ENCODE measurements at regions not wholly inside any gene's neighbourhood (a gene's known extent, or its start where the extent isn't known, plus 50 kb on each side); places are given as distances from the start of the nearest gene placed in this dataset.
A peak's percentile ranks its signal among the peaks of the same experiment; 100 is the strongest.

GRCh38 chr11:15770798-15771414 lies 585.4 kb downstream of the SOX6 start:
- Mint-ChIP-seq H3K36me3 (ENCODE audit: low read depth) (no peaks in the 10 kb centered on the region), H3K9me3 (peaks cover 3% of the 10 kb centered on the region), H3K27ac (no peak overlapping the region), H3K27me3 (ENCODE audit: insufficient read depth) (no peaks in the 10 kb centered on the region), H3K4me1 (peaks cover 25% of the 10 kb centered on the region), H3K4me3 (no peak overlapping the region)
- Histone ChIP-seq H3K9me3 (ENCODE audit: control insufficient read depth, low read length) (peaks cover 10% of the 10 kb centered on the region), H3K36me3 (ENCODE audit: control insufficient read depth, insufficient read depth, low read length) (no peaks in the 10 kb centered on the region), H3K9ac (ENCODE audit: extremely low read depth, low read length, poor library complexity, severe bottlenecking) (no peak overlapping the region), H3K27me3 (ENCODE audit: control insufficient read depth, insufficient read depth, low read length, poor library complexity, severe bottlenecking) (no peaks in the 10 kb centered on the region), H3K27ac (ENCODE audit: low read depth, low read length) (no peak overlapping the region), H3K4me3 (ENCODE audit: low read length) (no peak overlapping the region), H3K4me1 (ENCODE audit: control insufficient read depth, insufficient read depth, low read length) (peaks cover 18% of the 10 kb centered on the region)
- peak; percentile 92 for DNase-seq
- TF ChIP-seq CTCF (conservative IDR thresholded peaks at IDR 0.05), result peak; percentile 86
- 86% methylated on average over 1 of the region's 1 CpG; no CpG with 5 or more reads in 1 of the 2 experiments for WGBS, 2 experiments (ENCODE audit: insufficient coverage in 1 of 2, insufficient read length in 1 of 2)

- no peak for TF ChIP-seq CTCF (conservative IDR thresholded peaks at IDR 0.05)
- no peaks in the 10 kb centered on the region for H3K9me3 ChIP-seq (ENCODE audit: control insufficient read depth, low read length)
- Mint-ChIP-seq H3K4me1 (peaks cover 25% of the 10 kb centered on the region), H3K9me3 (no peaks in the 10 kb centered on the region), H3K27ac (no peak overlapping the region), H3K27me3 (ENCODE audit: insufficient read depth) (no peaks in the 10 kb centered on the region), H3K4me3 (no peak overlapping the region), H3K36me3 (ENCODE audit: low read depth) (no peaks in the 10 kb centered on the region)
- no peak overlapping the region for H3K9ac ChIP-seq (ENCODE audit: extremely low read depth, low read length, poor library complexity, severe bottlenecking)
- no peak overlapping the region for H3K27ac ChIP-seq (ENCODE audit: low read depth, low read length)
- no peaks in the 10 kb centered on the region for H3K36me3 ChIP-seq (ENCODE audit: control insufficient read depth, insufficient read depth, low read length)
- no peaks in the 10 kb centered on the region for H3K27me3 ChIP-seq (ENCODE audit: control insufficient read depth, insufficient read depth, low read length, poor library complexity, severe bottlenecking)
- H3K4me3 ChIP-seq (ENCODE audit: low read length), result no peak overlapping the region
- no peak for DNase-seq
- WGBS, 2 experiments (ENCODE audit: insufficient coverage in 1 of 2, insufficient read length in 1 of 2), result 87 to 97% methylated on average over 2 to 3 of the region's 3 CpGs
- H3K4me1 ChIP-seq (ENCODE audit: control insufficient read depth, insufficient read depth, low read length), result peaks cover 18% of the 10 kb centered on the region
Observed at GRCh38 chr11:15772547-15772946, 583.8 kb downstream of the SOX6 start.

- Histone ChIP-seq H3K27ac (ENCODE audit: low read depth, low read length) (no peak overlapping the region), H3K9me3 (ENCODE audit: control insufficient read depth, low read length) (no peaks in the 10 kb centered on the region), H3K27me3 (ENCODE audit: control insufficient read depth, insufficient read depth, low read length, poor library complexity, severe bottlenecking) (no peaks in the 10 kb centered on the region), H3K36me3 (ENCODE audit: control insufficient read depth, insufficient read depth, low read length) (no peaks in the 10 kb centered on the region), H3K4me1 (ENCODE audit: control insufficient read depth, insufficient read depth, low read length) (peaks cover 18% of the 10 kb centered on the region), H3K9ac (ENCODE audit: extremely low read depth, low read length, poor library complexity, severe bottlenecking) (no peak overlapping the region), H3K4me3 (ENCODE audit: low read length) (no peak overlapping the region)
- H3K27me3 Mint-ChIP-seq (ENCODE audit: insufficient read depth), result no peaks in the 10 kb centered on the region
- H3K4me3 Mint-ChIP-seq, result no peak overlapping the region
- no peak for DNase-seq
- H3K36me3 Mint-ChIP-seq (ENCODE audit: low read depth), result no peaks in the 10 kb centered on the region
- H3K4me1 Mint-ChIP-seq, result peaks cover 25% of the 10 kb centered on the region
- TF ChIP-seq CTCF (conservative IDR thresholded peaks at IDR 0.05), result no peak
- no peaks in the 10 kb centered on the region for H3K9me3 Mint-ChIP-seq
- H3K27ac Mint-ChIP-seq, result no peak overlapping the region
Observed at GRCh38 chr11:15772981-15773380, 583.4 kb downstream of the SOX6 start.

Data from endodermal cell (in vitro differentiated cells).